ENCODE measurements at regions not wholly inside any gene's neighbourhood (a gene's known extent, or its start where the extent isn't known, plus 50 kb on each side); places are given as distances from the start of the nearest gene placed in this dataset.
A peak's percentile ranks its signal among the peaks of the same experiment; 100 is the strongest.

GRCh38 chr11:23953951-23954710 is 542.7 kb upstream of the LUZP2 start:
- DNase-seq (ENCODE audit: low read depth) = no peak
- no peak overlapping the region for H3K4me3 ChIP-seq (ENCODE audit: low read depth, low read length)
- TF ChIP-seq CTCF (IDR thresholded peaks at IDR 0.05; ENCODE audit: insufficient read depth, low read length) = no peak

GRCh38 chr11:23954730-23955129 is 542.1 kb upstream of the LUZP2 start:
- TF ChIP-seq CTCF (IDR thresholded peaks at IDR 0.05; ENCODE audit: insufficient read depth, low read length) = no peak
- no peak for DNase-seq (ENCODE audit: low read depth)

DNA sequence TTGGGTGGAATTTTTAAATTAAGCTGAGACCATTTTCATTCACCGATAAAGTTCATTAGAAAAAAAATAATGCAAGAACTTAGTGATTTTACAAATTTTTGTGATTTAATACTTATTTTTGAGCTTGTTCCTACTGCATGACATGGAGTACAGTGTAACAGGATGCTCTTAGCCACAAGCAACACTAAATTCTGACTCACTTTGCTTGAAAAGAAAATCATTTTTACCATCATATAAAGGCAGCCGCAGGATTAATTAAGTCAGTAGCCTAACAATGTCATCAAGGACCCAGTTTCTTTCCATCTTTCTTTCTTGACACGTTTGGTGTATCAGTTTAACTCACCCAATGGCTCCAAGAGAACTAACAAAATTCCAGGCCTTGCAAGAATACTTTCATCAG is 540.3 kb upstream of the LUZP2 start:
- no peak for TF ChIP-seq CTCF (IDR thresholded peaks at IDR 0.05; ENCODE audit: insufficient read depth, low read length)
- DNase-seq (ENCODE audit: low read depth) = no peak
- no peak overlapping the region for H3K4me3 ChIP-seq (ENCODE audit: low read depth, low read length)

More at GRCh38 chr11:23954730-23955129, 542.1 kb upstream of the LUZP2 start:
- no peak overlapping the region for H3K4me3 ChIP-seq (ENCODE audit: low read depth, low read length)

DNA sequence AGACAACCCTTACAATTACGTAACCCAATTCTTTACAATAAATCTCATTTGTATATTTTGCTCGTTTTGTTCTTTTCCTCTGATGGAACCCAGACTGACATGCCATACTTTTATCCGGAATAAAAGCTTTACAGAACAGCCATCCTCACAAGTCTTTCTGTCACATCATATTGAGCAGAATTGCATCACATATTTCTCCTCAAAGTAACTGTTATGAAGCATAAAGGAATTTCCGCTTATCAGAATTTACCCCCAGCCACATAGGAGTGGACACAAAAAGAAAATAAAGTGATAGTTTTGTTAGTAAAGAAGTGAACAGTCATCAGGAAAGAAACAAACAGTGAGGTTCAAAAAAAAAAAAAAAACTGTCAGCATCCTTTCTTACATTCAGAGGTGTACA is 539.5 kb upstream of the LUZP2 start:
- no peak for TF ChIP-seq CTCF (IDR thresholded peaks at IDR 0.05; ENCODE audit: insufficient read depth, low read length)
- peak; percentile 33 for DNase-seq (ENCODE audit: low read depth)
- H3K4me3 ChIP-seq (ENCODE audit: low read depth, low read length) = no peak overlapping the region

DNA sequence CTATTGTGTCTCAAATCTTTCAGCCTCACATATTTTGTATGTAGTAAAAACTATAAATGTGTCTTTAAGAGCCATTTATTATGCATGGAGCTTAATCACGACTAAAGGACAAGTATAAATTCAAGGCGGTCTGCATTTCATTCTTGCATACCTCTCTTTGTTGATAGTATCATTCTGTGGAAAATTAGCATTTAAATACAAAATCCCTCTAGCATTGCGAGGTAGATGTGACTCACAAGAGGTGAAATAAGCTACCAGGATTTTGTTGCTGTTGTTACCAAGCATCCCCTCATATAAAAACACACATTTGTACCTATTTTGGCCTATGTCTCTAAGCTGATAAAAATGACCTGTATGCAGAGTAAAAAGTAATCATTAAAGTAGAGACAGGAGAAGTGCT is 537.4 kb upstream of the LUZP2 start:
- H3K4me3 ChIP-seq (ENCODE audit: low read depth, low read length) = no peak overlapping the region
- no peak for DNase-seq (ENCODE audit: low read depth)
- TF ChIP-seq CTCF (IDR thresholded peaks at IDR 0.05; ENCODE audit: insufficient read depth, low read length) = no peak

DNA sequence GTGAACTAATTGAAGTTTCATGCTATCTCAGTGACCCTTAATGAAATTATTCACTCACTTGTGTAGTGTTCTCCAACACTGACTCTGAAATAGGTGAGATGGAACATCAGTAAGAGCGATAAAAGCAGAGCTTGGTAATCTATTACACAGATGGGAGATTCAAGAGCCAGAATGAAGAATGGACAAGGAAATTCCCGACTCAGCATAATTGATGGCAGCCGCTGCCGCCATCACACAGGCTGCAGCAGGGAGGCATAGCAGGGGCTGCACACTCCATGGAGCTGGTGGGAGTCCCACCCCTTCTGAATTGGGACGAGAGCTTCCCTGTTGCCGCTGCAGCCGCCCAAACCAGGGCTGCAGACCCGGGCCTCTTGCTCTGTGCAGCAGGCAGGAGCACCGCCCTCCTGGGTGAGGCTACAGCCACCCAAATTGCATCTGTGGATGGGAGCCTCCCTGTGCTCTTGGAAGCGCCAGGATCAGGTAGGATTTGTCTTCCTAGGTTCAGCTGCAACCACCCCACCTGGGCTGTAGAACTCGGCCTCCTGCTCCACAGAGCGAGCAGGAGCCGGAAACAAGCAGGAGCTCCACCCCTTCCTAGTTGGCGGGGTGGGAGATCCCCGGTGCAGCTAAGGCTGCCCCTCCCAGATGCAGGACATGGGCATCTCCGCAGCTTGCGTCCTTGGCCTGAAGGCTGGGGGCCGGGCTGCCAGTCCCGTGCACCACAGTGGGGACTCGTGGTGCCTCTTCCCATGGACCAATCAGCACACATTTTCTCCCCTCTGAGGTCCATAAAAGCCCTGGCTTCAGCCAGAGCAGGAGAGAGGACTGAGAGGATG is 535.1 kb upstream of the LUZP2 start:
- TF ChIP-seq CTCF (IDR thresholded peaks at IDR 0.05; ENCODE audit: insufficient read depth, low read length) = no peak
- no peak for DNase-seq (ENCODE audit: low read depth)
- no peak overlapping the region for H3K4me3 ChIP-seq (ENCODE audit: low read depth, low read length)

Measured in fibroblast of the aortic adventitia (primary cell).